Kidney epithelial cell (primary cell): ENCODE measurements at regions not wholly inside any gene's neighbourhood (a gene's known extent, or its start where the extent isn't known, plus 50 kb on each side); places are given as distances from the start of the nearest gene placed in this dataset.
"Not testable (repeated sequence)": the region's sequence is repeated elsewhere in the genome, so short reads cannot be mapped to it uniquely, and the experiment has no call there.

Experiments
- DNase-seq: peaks from one replicate; pipeline ENCODE4 v3.0.0-alpha.2; 2010; ENCODE audit warnings: low read depth
- H3K27me3 ChIP-seq: 2 replicates; pipeline ENCODE4 v1.6.0; 2011; ENCODE audit warnings: low read length; ENCODE audit not compliant: control insufficient read depth, insufficient read depth
- H3K36me3 ChIP-seq: 2 replicates; pipeline ENCODE4 v1.5.1; 2011; ENCODE audit warnings: low read length; ENCODE audit not compliant: control insufficient read depth, insufficient read depth
- H3K4me3 ChIP-seq: 2 replicates; pipeline ENCODE4 v1.5.1; 2011; ENCODE audit warnings: low read depth, mild to moderate bottlenecking, control low read depth, low read length
- TF ChIP-seq, protein P1 (sequence below): IDR thresholded peaks from 2 replicates; pipeline ENCODE4 v1.5.1; 2011; ENCODE audit warnings: mild to moderate bottlenecking, moderate library complexity, low read length, control low read depth, inconsistent platforms; ENCODE audit not compliant: insufficient read depth, poor library complexity, severe bottlenecking

DNA sequence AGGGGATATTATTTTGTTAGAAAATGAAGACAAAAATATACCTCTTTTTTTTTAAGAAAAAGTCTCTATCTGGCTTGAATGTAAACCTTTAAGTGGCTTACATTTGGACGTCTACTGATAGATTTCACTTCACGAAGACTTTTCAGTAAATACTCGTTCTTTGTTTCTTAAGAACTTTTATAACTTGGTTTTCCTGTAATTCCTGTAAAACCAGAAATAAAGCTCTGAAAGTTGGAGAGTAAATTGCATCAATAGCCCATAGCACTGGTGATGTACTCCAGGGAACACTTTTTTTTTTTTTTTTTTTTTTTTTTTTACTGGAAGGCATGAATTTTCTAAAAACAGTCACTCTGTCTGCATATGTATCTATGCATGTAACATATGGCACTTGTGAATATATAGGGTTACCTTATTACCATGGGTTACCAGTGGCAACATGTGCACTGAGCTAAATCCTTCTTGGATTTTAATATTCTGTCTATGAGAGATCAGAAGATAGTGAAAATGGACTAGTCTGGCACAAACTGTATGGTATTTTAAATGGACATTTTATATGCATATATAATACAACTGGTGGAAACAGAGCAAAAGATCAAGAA lies 309.2 kb upstream of the TCF4 start:
- Histone ChIP-seq H3K27me3 (no peaks in the 10 kb centered on the region), H3K36me3 (no peaks in the 10 kb centered on the region), H3K4me3 (no peak overlapping the region)
- TF ChIP-seq, protein P1, sequence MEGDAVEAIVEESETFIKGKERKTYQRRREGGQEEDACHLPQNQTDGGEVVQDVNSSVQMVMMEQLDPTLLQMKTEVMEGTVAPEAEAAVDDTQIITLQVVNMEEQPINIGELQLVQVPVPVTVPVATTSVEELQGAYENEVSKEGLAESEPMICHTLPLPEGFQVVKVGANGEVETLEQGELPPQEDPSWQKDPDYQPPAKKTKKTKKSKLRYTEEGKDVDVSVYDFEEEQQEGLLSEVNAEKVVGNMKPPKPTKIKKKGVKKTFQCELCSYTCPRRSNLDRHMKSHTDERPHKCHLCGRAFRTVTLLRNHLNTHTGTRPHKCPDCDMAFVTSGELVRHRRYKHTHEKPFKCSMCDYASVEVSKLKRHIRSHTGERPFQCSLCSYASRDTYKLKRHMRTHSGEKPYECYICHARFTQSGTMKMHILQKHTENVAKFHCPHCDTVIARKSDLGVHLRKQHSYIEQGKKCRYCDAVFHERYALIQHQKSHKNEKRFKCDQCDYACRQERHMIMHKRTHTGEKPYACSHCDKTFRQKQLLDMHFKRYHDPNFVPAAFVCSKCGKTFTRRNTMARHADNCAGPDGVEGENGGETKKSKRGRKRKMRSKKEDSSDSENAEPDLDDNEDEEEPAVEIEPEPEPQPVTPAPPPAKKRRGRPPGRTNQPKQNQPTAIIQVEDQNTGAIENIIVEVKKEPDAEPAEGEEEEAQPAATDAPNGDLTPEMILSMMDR = no peak
- no peak for DNase-seq

DNA sequence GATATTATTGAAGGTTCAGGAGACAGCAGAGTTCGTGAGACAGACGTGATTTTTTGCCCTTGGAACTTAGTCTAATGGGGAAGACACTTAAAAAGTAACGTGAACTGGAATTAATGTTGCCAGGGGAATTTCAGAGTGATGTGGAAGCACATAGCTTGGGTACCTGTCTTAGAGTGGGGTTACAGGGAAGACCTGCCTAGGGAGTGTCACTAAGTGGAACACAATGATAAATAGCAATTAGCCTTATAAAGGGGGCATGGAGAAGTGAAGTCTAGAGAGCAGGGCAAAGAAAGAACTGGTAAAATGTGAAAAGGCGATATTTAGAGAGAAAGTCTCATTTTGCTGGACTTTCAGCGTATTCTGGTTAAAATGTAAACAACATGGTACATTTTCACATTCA lies 306.0 kb upstream of the TCF4 start:
- no peak overlapping the region for H3K4me3 ChIP-seq
- TF ChIP-seq, protein P1 = no peak
- no peak for DNase-seq
- no peaks in the 10 kb centered on the region for H3K27me3 ChIP-seq
- no peaks in the 10 kb centered on the region for H3K36me3 ChIP-seq

DNA sequence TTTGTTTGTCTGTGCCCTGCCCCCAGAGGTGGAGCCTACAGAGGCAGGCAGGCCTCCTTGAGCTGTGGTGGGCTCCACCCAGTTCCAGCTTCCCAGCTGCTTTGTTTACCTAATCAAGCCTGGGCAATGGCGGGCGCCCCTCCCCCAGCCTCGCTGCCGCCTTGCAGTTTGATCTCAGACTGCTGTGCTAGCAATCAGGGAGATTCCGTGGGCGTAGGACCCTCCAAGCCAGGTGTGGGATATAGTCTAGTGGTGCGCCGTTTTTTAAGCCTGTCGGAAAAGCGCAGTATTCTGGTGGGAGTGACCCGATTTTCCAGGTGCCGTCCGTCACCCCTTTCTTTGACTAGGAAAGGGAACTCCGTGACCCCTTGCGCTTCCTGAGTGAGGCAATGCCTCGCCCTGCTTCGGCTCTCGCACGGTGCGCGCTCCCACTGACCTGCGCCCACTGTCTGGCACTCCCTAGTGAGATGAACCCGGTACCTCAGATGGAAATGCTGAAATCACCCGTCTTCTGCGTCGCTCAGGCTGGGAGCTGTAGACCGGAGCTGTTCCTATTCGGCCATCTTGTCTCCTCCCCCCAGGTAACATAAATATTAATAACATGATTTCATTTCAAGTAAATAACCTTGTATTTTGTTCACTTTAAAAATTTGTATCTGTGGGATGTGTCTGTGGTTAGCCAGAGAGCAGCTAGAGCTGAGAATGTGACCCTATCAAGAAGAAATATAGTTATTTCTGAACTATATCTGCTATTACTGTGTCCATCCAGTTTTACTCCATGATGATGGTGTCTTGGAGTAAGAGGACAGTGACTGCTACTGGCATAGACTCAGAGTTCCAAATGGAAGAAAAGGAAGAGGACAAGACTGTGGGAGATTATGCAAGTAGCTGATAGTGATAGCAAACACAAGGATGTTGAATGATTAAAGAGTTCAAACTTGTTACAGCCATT lies 305.1 kb upstream of the TCF4 start:
- not testable (repeated sequence) for DNase-seq, H3K27me3 ChIP-seq, H3K36me3 ChIP-seq
- H3K4me3 ChIP-seq = peak overlapping the region; percentile 4

DNA sequence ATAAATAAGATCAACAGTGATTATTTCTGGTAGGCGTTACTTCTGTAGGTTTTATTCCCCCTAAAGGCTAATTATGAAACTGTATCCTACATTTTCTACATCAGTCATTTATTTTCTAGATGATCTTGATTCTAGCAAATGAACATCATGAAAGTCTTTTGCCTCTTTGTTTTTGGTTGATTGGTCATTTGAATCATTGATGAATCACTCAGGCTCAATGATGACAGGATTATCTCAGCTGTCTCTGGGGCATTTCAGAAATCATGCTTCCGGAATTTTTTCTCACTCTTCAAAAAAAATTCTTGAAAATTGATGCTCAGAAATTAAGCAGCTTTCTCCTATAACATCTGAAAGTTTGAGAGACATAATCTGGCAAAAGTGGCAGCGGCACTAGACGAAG lies 298.9 kb upstream of the TCF4 start:
- no peak for DNase-seq
- Histone ChIP-seq H3K27me3 (no peaks in the 10 kb centered on the region), H3K36me3 (no peaks in the 10 kb centered on the region), H3K4me3 (no peak overlapping the region)
- TF ChIP-seq, protein P1 = no peak

DNA sequence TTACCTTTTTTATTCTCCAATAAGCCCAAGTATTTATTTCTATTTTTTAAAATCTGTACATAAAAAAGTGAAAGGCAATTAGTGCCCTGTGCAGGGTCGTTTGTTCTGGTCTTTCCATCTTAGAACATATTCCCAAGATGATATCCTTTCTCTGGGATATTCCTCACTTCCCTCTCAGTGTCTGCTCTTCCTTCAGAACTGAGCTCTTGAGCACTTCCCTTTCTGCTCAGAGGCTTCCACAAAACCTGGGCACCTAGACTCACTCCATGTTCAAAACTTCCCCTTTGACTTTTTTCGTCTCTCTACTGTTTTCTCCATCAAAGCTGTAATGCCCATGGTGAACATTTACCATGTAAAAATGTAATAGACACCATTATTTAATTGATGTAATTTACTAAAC lies 296.5 kb upstream of the TCF4 start:
- TF ChIP-seq, protein P1 = no peak
- no peak overlapping the region for H3K4me3 ChIP-seq

DNA sequence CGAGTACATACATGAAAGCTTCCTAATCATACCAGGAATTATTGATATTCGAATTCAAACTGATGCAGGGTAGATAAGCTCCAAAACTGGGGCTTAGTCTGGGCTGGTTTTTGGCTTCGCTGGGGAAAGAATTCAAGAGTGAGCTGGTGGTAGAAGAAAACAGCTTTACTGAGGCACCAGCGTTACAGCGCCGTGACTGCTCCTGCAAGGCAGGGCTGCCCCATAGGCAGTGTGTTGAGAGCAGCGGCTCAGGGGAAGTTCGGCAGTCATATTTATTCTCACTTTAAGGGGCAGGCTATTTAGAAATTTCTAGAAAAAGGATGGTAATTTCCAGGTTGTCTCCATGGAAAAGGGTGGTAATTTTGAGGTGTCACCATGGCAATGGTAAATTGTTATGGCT lies 292.6 kb upstream of the TCF4 start:
- TF ChIP-seq, protein P1 = no peak
- H3K4me3 ChIP-seq = no peak overlapping the region
- DNase-seq = no peak
- no peaks in the 10 kb centered on the region for H3K36me3 ChIP-seq
- no peaks in the 10 kb centered on the region for H3K27me3 ChIP-seq

More for the DNA sequence above, 296.5 kb upstream of the TCF4 start:
- DNase-seq = no peak
- H3K27me3 ChIP-seq = no peaks in the 10 kb centered on the region
- H3K36me3 ChIP-seq = no peaks in the 10 kb centered on the region
